Activated CD4-positive, alpha-beta memory T cell treated with anti-CD3 and anti-CD28 coated beads for 36 hours (primary cell): ENCODE measurements at regions not wholly inside any gene's neighbourhood (a gene's known extent, or its start where the extent isn't known, plus 50 kb on each side); places are given as distances from the start of the nearest gene placed in this dataset.

ENCODE experiments used
- CTCF ChIA-PET: fragments of 350-600 bp; sonication (Branson Sonifier 250); formaldehyde crosslinking; loops from one replicate; lab custom pipeline; 2021; ENCODE audit warnings: antibody characterized with exemption, inconsistent platforms; lab: Charles Lee
- POLR2A ChIA-PET: fragments of 350-600 bp; sonication (Branson Sonifier 250); formaldehyde crosslinking; loops from one replicate; lab custom pipeline; 2021; ENCODE audit warnings: antibody characterized with exemption; lab: Charles Lee
- DNase-seq: peaks from one replicate; pipeline ENCODE4 v3.0.0-alpha.2; 2020
- H3K27ac Mint-ChIP-seq: one replicate; pipeline ENCODE4 v1.8.0; 2021; ENCODE audit warnings: mixed read lengths
- H3K27me3 Mint-ChIP-seq: one replicate; pipeline ENCODE4 v1.8.0; 2021; ENCODE audit warnings: mixed read lengths
- H3K36me3 Mint-ChIP-seq: one replicate; pipeline ENCODE4 v1.8.0; 2021; ENCODE audit warnings: mixed read lengths
- H3K4me1 Mint-ChIP-seq: one replicate; pipeline ENCODE4 v1.8.0; 2021; ENCODE audit warnings: low read depth, mixed read lengths
- H3K4me3 Mint-ChIP-seq: one replicate; pipeline ENCODE4 v1.8.0; 2021; ENCODE audit warnings: mild to moderate bottlenecking, mixed read lengths
- H3K9me3 Mint-ChIP-seq: one replicate; pipeline ENCODE4 v1.8.0; 2021; ENCODE audit warnings: mixed read lengths
- intact Hi-C: fragments of 100-400 bp; cut with micrococcal nuclease; formaldehyde crosslinking; loops from one replicate; pipeline ENCODE4 v1.15.1; 2023

- Mint-ChIP-seq H3K4me3 (no peak overlapping the region), H3K4me1 (no peaks in the 10 kb centered on the region), H3K9me3 (peaks cover under 1% of the 10 kb centered on the region), H3K27me3 (no peaks in the 10 kb centered on the region), H3K36me3 (no peaks in the 10 kb centered on the region), H3K27ac (no peak overlapping the region)
- no peak for DNase-seq
- ChIA-PET POLR2A (no interaction called here), CTCF (no interaction called here)
- intact Hi-C loops: no loop called here
These were observed 575.8 kb downstream of the TOX3 start for GRCh38 chr16:51971184-51971583.

- no peak overlapping the region for H3K4me3 Mint-ChIP-seq
- H3K4me1 Mint-ChIP-seq: no peaks in the 10 kb centered on the region
- no peaks in the 10 kb centered on the region for H3K27me3 Mint-ChIP-seq
- intact Hi-C loops: no loop called here
- H3K36me3 Mint-ChIP-seq: no peaks in the 10 kb centered on the region
- no peak overlapping the region for H3K27ac Mint-ChIP-seq
- ChIA-PET CTCF (no interaction called here), POLR2A (no interaction called here)
- DNase-seq: no peak
- no peaks in the 10 kb centered on the region for H3K9me3 Mint-ChIP-seq
These were observed 578.2 kb downstream of the TOX3 start for GRCh38 chr16:51968749-51969148.

DNA sequence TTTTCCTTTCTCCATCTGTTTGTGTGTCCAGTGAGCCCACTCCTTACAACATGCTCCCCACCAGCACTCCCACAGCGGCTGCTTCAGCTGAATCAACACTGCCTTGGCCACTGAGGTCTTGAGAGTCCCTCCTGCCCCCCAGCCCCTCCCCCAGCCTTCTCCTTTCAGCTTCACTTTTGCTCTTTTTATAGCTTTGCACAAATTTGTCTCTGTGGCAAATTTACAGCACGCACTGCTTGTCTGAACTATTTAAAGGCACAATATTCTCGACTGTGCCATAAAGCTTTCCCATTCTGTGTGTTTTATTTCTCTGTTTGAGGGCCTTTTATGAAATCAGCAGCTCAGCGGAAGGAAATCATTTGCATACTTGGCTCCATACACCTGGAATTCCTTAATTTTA lies 579.3 kb downstream of the TOX3 start:
- intact Hi-C loops: no loop called here

DNA sequence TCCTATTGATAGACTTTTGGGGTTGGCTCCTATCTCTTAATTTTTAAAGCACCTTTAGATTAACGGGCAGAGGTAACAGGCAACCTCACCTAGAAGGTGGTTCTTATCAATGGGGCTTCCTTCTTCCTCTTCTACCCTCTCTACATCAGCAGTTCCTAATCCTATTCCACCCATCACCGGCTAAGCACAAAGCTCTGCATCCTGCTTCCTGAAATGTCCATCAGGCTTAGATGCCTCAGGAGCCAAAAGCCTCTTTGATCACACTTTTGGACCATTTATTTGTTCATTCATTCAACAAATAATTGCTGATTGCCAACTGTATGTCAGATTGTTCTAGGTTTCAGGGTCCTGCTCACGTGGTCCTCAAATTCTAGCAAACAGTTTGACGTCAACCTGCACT lies 586.0 kb downstream of the TOX3 start:
- intact Hi-C loops: no loop called here
- POLR2A ChIA-PET: no interaction called here
- H3K9me3 Mint-ChIP-seq: peaks cover 6% of the 10 kb centered on the region
- CTCF ChIA-PET: no interaction called here
- no peak overlapping the region for H3K4me3 Mint-ChIP-seq
- H3K27me3 Mint-ChIP-seq: no peaks in the 10 kb centered on the region
- no peak overlapping the region for H3K27ac Mint-ChIP-seq
- no peaks in the 10 kb centered on the region for H3K36me3 Mint-ChIP-seq
- H3K4me1 Mint-ChIP-seq: no peaks in the 10 kb centered on the region
- DNase-seq: no peak

More for the DNA sequence above, 579.3 kb downstream of the TOX3 start:
- Mint-ChIP-seq H3K27me3 (no peaks in the 10 kb centered on the region), H3K4me1 (no peaks in the 10 kb centered on the region), H3K4me3 (no peak overlapping the region), H3K27ac (no peak overlapping the region), H3K9me3 (peaks cover under 1% of the 10 kb centered on the region), H3K36me3 (no peaks in the 10 kb centered on the region)
- CTCF ChIA-PET: no interaction called here
- DNase-seq: no peak
- POLR2A ChIA-PET: no interaction called here

GRCh38 chr16:51953286-51953985 lies 593.5 kb downstream of the TOX3 start:
- POLR2A ChIA-PET: no interaction called here
- CTCF ChIA-PET: no interaction called here
- Mint-ChIP-seq H3K27me3 (no peaks in the 10 kb centered on the region), H3K9me3 (peaks cover 3% of the 10 kb centered on the region), H3K36me3 (no peaks in the 10 kb centered on the region), H3K27ac (no peak overlapping the region), H3K4me1 (no peaks in the 10 kb centered on the region), H3K4me3 (no peak overlapping the region)
- intact Hi-C loops: no loop called here
- DNase-seq: no peak

GRCh38 chr16:51952500-51952899 lies 594.4 kb downstream of the TOX3 start:
- ChIA-PET CTCF (no interaction called here), POLR2A (interaction anchor here (0.6 kb wide), 1 partner anchor 561 kb away, joined by 3 read pairs; no protein-coding TSS in a partner anchor)
- no peaks in the 10 kb centered on the region for H3K4me1 Mint-ChIP-seq
- H3K9me3 Mint-ChIP-seq: no peaks in the 10 kb centered on the region
- H3K27ac Mint-ChIP-seq: no peak overlapping the region
- H3K36me3 Mint-ChIP-seq: no peaks in the 10 kb centered on the region
- intact Hi-C loops: no loop called here
- no peaks in the 10 kb centered on the region for H3K27me3 Mint-ChIP-seq
- DNase-seq: no peak
- no peak overlapping the region for H3K4me3 Mint-ChIP-seq

DNA sequence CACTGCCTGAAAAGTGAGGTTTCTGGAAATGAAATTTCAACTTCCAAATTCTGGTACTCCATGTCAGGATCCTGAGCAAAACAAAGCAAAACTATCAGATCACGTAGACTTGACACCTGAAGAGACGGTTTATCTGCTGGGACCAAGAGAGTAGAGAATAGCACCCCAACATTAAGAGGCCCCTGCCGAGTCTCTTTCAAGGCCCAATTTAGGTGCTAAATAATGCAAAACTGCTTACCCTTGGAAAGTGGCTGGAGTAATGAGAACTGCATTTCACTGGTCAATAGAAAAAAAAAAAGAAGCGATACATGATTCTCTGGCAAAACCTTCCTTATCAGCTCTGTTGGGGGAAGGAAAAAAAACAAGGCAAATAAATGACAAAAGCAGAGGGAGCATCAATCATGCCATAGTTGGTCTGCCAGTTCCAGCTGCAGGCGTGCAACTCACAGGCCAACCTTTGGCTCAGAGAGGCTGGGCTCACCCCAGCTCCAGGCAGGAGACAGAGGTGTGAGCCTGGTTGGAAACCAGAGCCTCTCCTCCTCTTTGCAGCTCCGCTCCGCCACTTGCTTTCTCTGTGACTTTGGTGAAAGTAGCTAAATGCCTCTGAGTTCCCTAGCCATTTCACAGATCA lies 595.2 kb downstream of the TOX3 start:
- no peak for DNase-seq
- intact Hi-C loops: no loop called here
- CTCF ChIA-PET: no interaction called here
- no peaks in the 10 kb centered on the region for H3K4me1 Mint-ChIP-seq
- POLR2A ChIA-PET: interaction anchor here (0.6 kb wide), 1 partner anchor 561 kb away, joined by 3 read pairs; no protein-coding TSS in a partner anchor
- H3K27ac Mint-ChIP-seq: no peak overlapping the region
- H3K36me3 Mint-ChIP-seq: no peaks in the 10 kb centered on the region
- H3K27me3 Mint-ChIP-seq: no peaks in the 10 kb centered on the region
- H3K9me3 Mint-ChIP-seq: no peaks in the 10 kb centered on the region
- no peak overlapping the region for H3K4me3 Mint-ChIP-seq

DNA sequence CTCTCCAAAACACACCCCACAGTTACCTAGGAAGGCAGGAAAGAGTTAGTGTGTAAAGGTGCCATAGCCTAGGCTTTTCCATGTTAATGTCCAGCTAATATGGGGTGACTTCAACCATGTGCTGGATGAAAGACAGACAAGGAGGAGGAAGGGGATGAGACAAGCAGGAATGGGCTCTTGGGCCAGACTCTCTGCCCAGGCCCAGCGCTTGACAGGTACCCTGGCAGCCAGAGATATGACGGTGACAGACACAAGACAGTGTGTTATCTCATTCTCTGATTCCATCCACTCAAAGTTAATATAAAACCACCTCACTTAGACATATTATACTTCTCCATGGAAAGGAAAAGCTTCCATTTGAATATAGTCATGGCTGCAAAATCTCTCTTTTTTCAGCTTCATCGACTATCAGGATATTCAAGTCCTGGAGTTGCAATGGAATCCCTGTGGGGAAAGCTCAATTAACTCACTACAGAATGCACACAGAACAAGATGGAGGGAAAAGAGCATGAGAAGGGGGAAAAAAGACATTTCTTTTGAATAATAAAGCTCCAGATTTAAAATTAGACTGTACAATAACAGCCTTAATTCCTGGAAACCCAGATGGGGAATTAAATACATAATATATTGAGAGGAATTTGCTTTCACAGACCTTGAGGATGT lies 596.7 kb downstream of the TOX3 start:
- ChIA-PET POLR2A (no interaction called here), CTCF (no interaction called here)
- intact Hi-C loops: no loop called here
- H3K9me3 Mint-ChIP-seq: no peaks in the 10 kb centered on the region
- H3K27me3 Mint-ChIP-seq: no peaks in the 10 kb centered on the region
- no peak overlapping the region for H3K27ac Mint-ChIP-seq
- H3K4me3 Mint-ChIP-seq: no peak overlapping the region
- no peaks in the 10 kb centered on the region for H3K36me3 Mint-ChIP-seq
- H3K4me1 Mint-ChIP-seq: no peaks in the 10 kb centered on the region
- DNase-seq: no peak

DNA sequence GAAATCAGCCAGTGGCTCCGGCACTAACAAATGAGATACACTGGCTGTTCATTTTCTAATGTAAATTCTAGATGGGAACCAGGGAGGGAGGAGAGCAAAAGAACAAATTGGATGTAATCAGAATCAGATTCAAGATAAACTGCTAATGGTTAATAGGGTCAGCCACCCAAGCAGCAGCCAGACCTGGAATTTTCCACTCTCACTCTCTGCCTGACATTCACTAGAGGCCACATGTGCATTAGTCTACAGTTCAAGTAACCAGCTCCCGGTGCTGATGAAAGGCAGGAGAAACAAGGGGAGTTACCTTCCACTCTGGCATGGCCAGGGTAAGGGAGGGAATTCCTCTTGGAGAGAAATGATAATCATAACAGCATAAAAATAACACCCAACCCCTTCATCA lies 597.7 kb downstream of the TOX3 start:
- Mint-ChIP-seq H3K36me3 (no peaks in the 10 kb centered on the region), H3K27me3 (no peaks in the 10 kb centered on the region), H3K4me3 (no peak overlapping the region), H3K4me1 (no peaks in the 10 kb centered on the region), H3K27ac (no peak overlapping the region), H3K9me3 (no peaks in the 10 kb centered on the region)
- intact Hi-C loops: no loop called here
- DNase-seq: no peak
- ChIA-PET CTCF (no interaction called here), POLR2A (no interaction called here)

DNA sequence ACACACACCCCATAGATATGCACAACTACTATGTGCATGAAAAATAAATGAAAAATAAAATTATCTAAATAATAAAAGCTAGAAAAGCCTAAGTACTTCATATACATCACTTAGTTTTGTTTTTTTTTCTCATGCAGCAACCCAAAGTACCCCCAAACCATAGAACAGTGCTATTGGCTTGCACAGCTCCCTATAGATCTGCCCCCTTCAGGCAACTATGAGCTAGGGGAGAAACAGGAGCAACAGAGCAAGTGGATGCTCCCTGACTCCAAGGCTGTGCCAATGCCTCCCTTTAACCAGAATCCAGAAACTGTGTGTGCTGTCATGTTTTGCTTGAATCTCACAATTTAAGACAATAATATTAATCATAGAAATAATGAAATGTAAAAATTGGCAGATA lies 605.5 kb downstream of the TOX3 start:
- intact Hi-C loops: no loop called here
- POLR2A ChIA-PET: no interaction called here
- CTCF ChIA-PET: no interaction called here

GRCh38 chr16:51940183-51940582 lies 606.8 kb downstream of the TOX3 start:
- intact Hi-C loops: no loop called here
- ChIA-PET CTCF (no interaction called here), POLR2A (no interaction called here)
- H3K27ac Mint-ChIP-seq: no peak overlapping the region
- H3K27me3 Mint-ChIP-seq: no peaks in the 10 kb centered on the region
- no peaks in the 10 kb centered on the region for H3K4me1 Mint-ChIP-seq
- no peaks in the 10 kb centered on the region for H3K36me3 Mint-ChIP-seq
- no peak for DNase-seq
- no peak overlapping the region for H3K4me3 Mint-ChIP-seq
- peaks cover 10% of the 10 kb centered on the region for H3K9me3 Mint-ChIP-seq

More for the DNA sequence above, 605.5 kb downstream of the TOX3 start:
- Mint-ChIP-seq H3K36me3 (no peaks in the 10 kb centered on the region), H3K4me3 (no peak overlapping the region), H3K9me3 (peaks cover 10% of the 10 kb centered on the region), H3K27ac (no peak overlapping the region), H3K27me3 (no peaks in the 10 kb centered on the region), H3K4me1 (no peaks in the 10 kb centered on the region)
- DNase-seq: no peak

DNA sequence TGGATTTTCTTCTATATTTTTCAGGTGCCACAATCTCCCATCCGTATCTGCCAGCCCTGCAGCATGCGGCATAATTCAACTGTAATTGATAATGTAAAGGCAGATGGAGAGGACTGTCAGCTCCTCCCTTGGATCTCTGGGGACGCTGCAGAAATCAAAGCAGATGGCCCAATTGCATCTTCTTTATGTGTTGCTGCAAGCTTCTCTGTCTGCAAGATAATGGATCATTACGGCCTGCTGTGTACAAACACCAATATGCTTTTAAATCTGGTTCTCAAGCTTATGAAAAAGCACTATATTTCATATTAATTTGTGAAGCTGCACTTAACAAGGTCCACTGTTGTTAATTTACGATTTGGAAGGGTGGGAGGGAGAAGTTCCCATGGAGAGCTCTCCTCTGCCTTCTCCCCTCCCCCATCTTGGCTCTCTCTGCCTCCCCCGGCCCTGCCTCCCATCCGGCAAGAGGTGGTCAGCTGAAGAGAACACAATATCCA lies 607.5 kb downstream of the TOX3 start:
- Mint-ChIP-seq H3K4me3 (no peak overlapping the region), H3K4me1 (no peaks in the 10 kb centered on the region), H3K9me3 (peaks cover 10% of the 10 kb centered on the region), H3K27me3 (no peaks in the 10 kb centered on the region), H3K36me3 (no peaks in the 10 kb centered on the region), H3K27ac (no peak overlapping the region)
- CTCF ChIA-PET: no interaction called here
- intact Hi-C loops: no loop called here
- POLR2A ChIA-PET: no interaction called here
- DNase-seq: no peak
